ENCODE measurements at regions not wholly inside any gene's neighbourhood (a gene's known extent, or its start where the extent isn't known, plus 50 kb on each side); places are given as distances from the start of the nearest gene placed in this dataset.

DNA sequence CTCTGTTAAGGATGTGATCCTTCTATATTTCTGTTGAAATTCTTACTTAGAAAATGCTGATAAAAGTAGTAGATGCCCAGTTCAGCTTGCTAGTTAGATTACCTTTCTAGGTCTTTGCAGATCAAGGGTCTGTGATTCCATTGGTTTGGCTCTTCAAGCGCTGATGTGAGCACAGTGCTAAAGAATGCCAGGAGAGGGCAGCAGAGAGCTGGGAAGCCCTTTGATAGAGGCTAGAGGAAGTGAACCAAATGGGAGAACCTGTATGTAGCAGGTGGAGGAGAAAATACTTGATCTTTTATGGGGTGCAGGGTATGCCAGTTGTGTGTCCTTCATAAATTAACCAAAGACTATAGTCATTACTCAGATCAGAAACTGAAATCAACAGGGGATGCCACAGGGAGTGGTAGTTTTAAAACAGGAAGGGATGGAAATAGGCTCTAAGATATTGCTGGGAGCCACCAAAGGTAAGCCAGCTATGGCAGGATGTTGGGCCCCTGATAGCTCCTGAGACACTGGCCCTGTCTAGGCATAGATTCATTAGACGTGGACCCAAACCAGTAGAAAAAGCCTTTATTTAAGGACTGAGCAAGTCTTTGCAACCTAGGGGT, 677.4 kb downstream of the SQOR start:
- ChIA-PET POLR2A (ENCODE audit: partially characterized antibody) (no interaction called here), CTCF (ENCODE audit: partially characterized antibody) (interaction anchor here (0.7 to 3.8 kb wide), 32 partner anchors 8 to 906 kb away, joined by 3 to 18 read pairs (median 4); no protein-coding TSS in a partner anchor)
- Histone ChIP-seq H3K56ac (replicated peaks; ENCODE audit: insufficient read length, low read depth, low read length) (no peak overlapping the region), H2BK20ac (ENCODE audit: low read length) (no peak overlapping the region), H2BK12ac (ENCODE audit: low read depth, low read length) (no peak overlapping the region), H3K27me3 (replicated peaks in 1 of 4; ENCODE audit: control insufficient read depth in 3 of 4, extremely low read depth in 1 of 4, insufficient read depth in 3 of 4, low read length in 3 of 4) (no peaks in the 10 kb centered on the region), H3K27ac (ENCODE audit: low read depth, low read length) (no peak overlapping the region), H4K5ac (ENCODE audit: insufficient read length, low read depth, low read length) (no peak overlapping the region), H2AFZ (ENCODE audit: low read length) (no peak overlapping the region), H3K4me3 (ENCODE audit: extremely low read depth in 1 of 4, insufficient read depth in 2 of 4, low read depth in 3 of 4, low read length in 4 of 4) (no peak overlapping the region), H3K23ac (ENCODE audit: insufficient read length) (no peak overlapping the region), H3K4me2 (ENCODE audit: insufficient read depth in 1 of 2, low read depth in 2 of 2, low read length in 2 of 2) (no peak overlapping the region), H3K79me2 (ENCODE audit: control insufficient read depth in 1 of 2, insufficient read depth in 2 of 2, low read length in 2 of 2) (no peaks in the 10 kb centered on the region), H2BK5ac (ENCODE audit: low read depth, low read length) (no peak overlapping the region), H3K36me3 (ENCODE audit: control insufficient read depth in 2 of 4, insufficient read depth in 4 of 4, low read length in 3 of 4) (no peaks in the 10 kb centered on the region), H2BK120ac (replicated peaks; ENCODE audit: low read depth, low read length) (no peak overlapping the region), H3K79me1 (ENCODE audit: low read depth, low read length) (no peaks in the 10 kb centered on the region), H3K4me1 (replicated peaks in 1 of 4; ENCODE audit: control insufficient read depth in 3 of 4, insufficient read depth in 4 of 4, low read length in 3 of 4) (no peaks in the 10 kb centered on the region), H2BK15ac (ENCODE audit: low read length) (no peak overlapping the region), H3K9ac (replicated peaks in 1 of 4; ENCODE audit: extremely low read depth in 1 of 4, low read depth in 3 of 4, low read length in 3 of 4) (no peak overlapping the region), H3K4ac (replicated peaks; ENCODE audit: insufficient read length, low read depth, low read length) (no peak overlapping the region), H3K18ac (ENCODE audit: extremely low read depth, low read length) (no peak overlapping the region), H4K91ac (replicated peaks; ENCODE audit: insufficient read length, low read length) (no peak overlapping the region), H3K14ac (ENCODE audit: insufficient read length) (no peak overlapping the region), H4K20me1 (replicated peaks in 1 of 2; ENCODE audit: control insufficient read depth in 1 of 2, insufficient read depth in 2 of 2, low read length in 2 of 2) (no peaks in the 10 kb centered on the region), H4K8ac (ENCODE audit: extremely low read depth, insufficient read depth, low read length) (no peak overlapping the region), H3K23me2 (ENCODE audit: low read depth, low read length) (no peaks in the 10 kb centered on the region), H2AK5ac (ENCODE audit: low read depth, low read length) (no peak overlapping the region), H3K9me3 (ENCODE audit: insufficient read depth in 2 of 2, low read depth in 1 of 2, low read length in 1 of 2) (no peaks in the 10 kb centered on the region)
- peak; percentile 79 for FAIRE-seq
- 35% methylated on average over 2 of the region's 2 CpGs; no CpG with 5 or more reads in 1 of the 2 experiments for WGBS, 2 experiments (ENCODE audit: extremely low coverage in 1 of 2, insufficient coverage in 1 of 2, insufficient read length in 1 of 2, insufficient replicate concordance in 2 of 2, low coverage in 1 of 2, low lambda C conversion rate in 2 of 2, missing lambda C conversion rate in 1 of 2)
- DNase-seq (ENCODE audit: low read depth in 1 of 2, low spot score in 2 of 2) = peak in 1 of 2 experiments; percentile 90
- TF ChIP-seq BRCA1 (IDR thresholded peaks at IDR 0.05; ENCODE audit: low read depth, low read length) = no peak
- TF ChIP-seq TEAD4 (IDR thresholded peaks at IDR 0.05; ENCODE audit: low read depth, low read length) = no peak
- TF ChIP-seq CTBP2 (IDR thresholded peaks at IDR 0.05; ENCODE audit: borderline replicate concordance, insufficient read depth, insufficient read length, low read length) = no peak
- TF ChIP-seq E2F6 (IDR thresholded peaks at IDR 0.05) = no peak
- TF ChIP-seq ZNF274 (IDR thresholded peaks at IDR 0.05; ENCODE audit: borderline replicate concordance, extremely low read depth, low read length) = no peak
- TF ChIP-seq YY1 (IDR thresholded peaks at IDR 0.05; ENCODE audit: low read depth, low read length) = no peak
- peak; percentile 96 to 98 for TF ChIP-seq RAD21 (IDR thresholded peaks at IDR 0.05 in 1 of 2, conservative IDR thresholded peaks at IDR 0.05 in 1 of 2; ENCODE audit: low read depth in 2 of 2, low read length in 2 of 2)
- no peak for TF ChIP-seq HDAC6 (IDR thresholded peaks at IDR 0.05; ENCODE audit: low read depth, low read length)
- TF ChIP-seq, protein P1, sequence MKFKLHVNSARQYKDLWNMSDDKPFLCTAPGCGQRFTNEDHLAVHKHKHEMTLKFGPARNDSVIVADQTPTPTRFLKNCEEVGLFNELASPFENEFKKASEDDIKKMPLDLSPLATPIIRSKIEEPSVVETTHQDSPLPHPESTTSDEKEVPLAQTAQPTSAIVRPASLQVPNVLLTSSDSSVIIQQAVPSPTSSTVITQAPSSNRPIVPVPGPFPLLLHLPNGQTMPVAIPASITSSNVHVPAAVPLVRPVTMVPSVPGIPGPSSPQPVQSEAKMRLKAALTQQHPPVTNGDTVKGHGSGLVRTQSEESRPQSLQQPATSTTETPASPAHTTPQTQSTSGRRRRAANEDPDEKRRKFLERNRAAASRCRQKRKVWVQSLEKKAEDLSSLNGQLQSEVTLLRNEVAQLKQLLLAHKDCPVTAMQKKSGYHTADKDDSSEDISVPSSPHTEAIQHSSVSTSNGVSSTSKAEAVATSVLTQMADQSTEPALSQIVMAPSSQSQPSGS (IDR thresholded peaks at IDR 0.05; ENCODE audit: low read length) = no peak
- no peak for TF ChIP-seq HDAC2 (IDR thresholded peaks at IDR 0.05; ENCODE audit: borderline replicate concordance in 1 of 2, low read depth in 2 of 2, low read length in 2 of 2)
- TF ChIP-seq CHD2 (IDR thresholded peaks at IDR 0.05; ENCODE audit: low read length) = no peak

Measured in H1 (cell line).